ENCODE measurements at regions not wholly inside any gene's neighbourhood (a gene's known extent, or its start where the extent isn't known, plus 50 kb on each side); places are given as distances from the start of the nearest gene placed in this dataset.

- no peaks in the 10 kb centered on the region for H4K20me1 ChIP-seq (ENCODE audit: control insufficient read depth, insufficient read depth, low read depth, low read length)
- H3F3A ChIP-seq (ENCODE audit: control insufficient read depth, insufficient read depth), result no peaks in the 10 kb centered on the region
- no peaks in the 10 kb centered on the region for H3K9me3 ChIP-seq (ENCODE audit: control insufficient read depth, insufficient read depth, low read length)
- TF ChIP-seq EZH2phosphoT487 (IDR thresholded peaks at IDR 0.05; ENCODE audit: borderline replicate concordance, low read length) (no peak), CTCF (IDR thresholded peaks at IDR 0.05; ENCODE audit: low read depth, low read length, poor library complexity, severe bottlenecking) (no peak)
- H3K9me2 ChIP-seq (replicated peaks; ENCODE audit: control insufficient read depth, low read length), result no peaks in the 10 kb centered on the region
- H3K27me3 ChIP-seq (ENCODE audit: control insufficient read depth, low read length), result no peaks in the 10 kb centered on the region
- H3K79me2 ChIP-seq (ENCODE audit: control insufficient read depth, low read length), result no peaks in the 10 kb centered on the region
- no peak overlapping the region for H3K4me2 ChIP-seq (ENCODE audit: low read length)
- H3K4me1 ChIP-seq (ENCODE audit: control insufficient read depth, low read length), result no peaks in the 10 kb centered on the region
- no peak overlapping the region for H3K4me3 ChIP-seq (ENCODE audit: low read length)
- H3K36me3 ChIP-seq (ENCODE audit: control insufficient read depth, low read length), result no peaks in the 10 kb centered on the region
- no peak overlapping the region for H3K27ac ChIP-seq (ENCODE audit: low read depth, low read length)
Measured at GRCh38 chr18:10070561-10071000, 156.8 kb downstream of the VAPA start.

- Histone ChIP-seq H3K27me3 (ENCODE audit: control insufficient read depth, low read length) (no peaks in the 10 kb centered on the region), H3F3A (ENCODE audit: control insufficient read depth, insufficient read depth) (no peaks in the 10 kb centered on the region), H3K27ac (ENCODE audit: low read depth, low read length) (no peak overlapping the region), H3K4me2 (ENCODE audit: low read length) (no peak overlapping the region), H4K20me1 (ENCODE audit: control insufficient read depth, insufficient read depth, low read depth, low read length) (no peaks in the 10 kb centered on the region), H3K9me2 (replicated peaks; ENCODE audit: control insufficient read depth, low read length) (no peaks in the 10 kb centered on the region), H3K4me3 (ENCODE audit: low read length) (no peak overlapping the region), H3K36me3 (ENCODE audit: control insufficient read depth, low read length) (no peaks in the 10 kb centered on the region), H3K79me2 (ENCODE audit: control insufficient read depth, low read length) (no peaks in the 10 kb centered on the region), H3K4me1 (ENCODE audit: control insufficient read depth, low read length) (no peaks in the 10 kb centered on the region), H3K9me3 (ENCODE audit: control insufficient read depth, insufficient read depth, low read length) (no peaks in the 10 kb centered on the region)
- no peak for TF ChIP-seq EZH2phosphoT487 (IDR thresholded peaks at IDR 0.05; ENCODE audit: borderline replicate concordance, low read length)
- no peak for TF ChIP-seq CTCF (IDR thresholded peaks at IDR 0.05; ENCODE audit: low read depth, low read length, poor library complexity, severe bottlenecking)
Measured at GRCh38 chr18:10072671-10073175, 158.9 kb downstream of the VAPA start.

- no peaks in the 10 kb centered on the region for H3K79me2 ChIP-seq (ENCODE audit: control insufficient read depth, low read length)
- TF ChIP-seq EZH2phosphoT487 (IDR thresholded peaks at IDR 0.05; ENCODE audit: borderline replicate concordance, low read length) (no peak), CTCF (IDR thresholded peaks at IDR 0.05; ENCODE audit: low read depth, low read length, poor library complexity, severe bottlenecking) (no peak)
- H3K36me3 ChIP-seq (ENCODE audit: control insufficient read depth, low read length), result no peaks in the 10 kb centered on the region
- H3K4me1 ChIP-seq (ENCODE audit: control insufficient read depth, low read length), result no peaks in the 10 kb centered on the region
- H3K27me3 ChIP-seq (ENCODE audit: control insufficient read depth, low read length), result no peaks in the 10 kb centered on the region
- no peak overlapping the region for H3K4me3 ChIP-seq (ENCODE audit: low read length)
- H3K27ac ChIP-seq (ENCODE audit: low read depth, low read length), result no peak overlapping the region
- no peaks in the 10 kb centered on the region for H4K20me1 ChIP-seq (ENCODE audit: control insufficient read depth, insufficient read depth, low read depth, low read length)
- H3K4me2 ChIP-seq (ENCODE audit: low read length), result no peak overlapping the region
- H3F3A ChIP-seq (ENCODE audit: control insufficient read depth, insufficient read depth), result no peaks in the 10 kb centered on the region
- H3K9me3 ChIP-seq (ENCODE audit: control insufficient read depth, insufficient read depth, low read length), result no peaks in the 10 kb centered on the region
- no peaks in the 10 kb centered on the region for H3K9me2 ChIP-seq (replicated peaks; ENCODE audit: control insufficient read depth, low read length)
Measured at GRCh38 chr18:10074110-10074509, 160.3 kb downstream of the VAPA start.
